ENCODE measurements at regions not wholly inside any gene's neighbourhood (a gene's known extent, or its start where the extent isn't known, plus 50 kb on each side); places are given as distances from the start of the nearest gene placed in this dataset.
A peak's percentile ranks its signal among the peaks of the same experiment; 100 is the strongest.

GRCh38 chr6:125480571-125480970 is 178.8 kb upstream of the HDDC2 start:
- DNase-seq (ENCODE audit: low spot score) = no peak
- in situ Hi-C loops (cut with HindIII; ENCODE audit: low sequenced_read_pairs) = no loop called here

- in situ Hi-C loops (cut with HindIII; ENCODE audit: low sequenced_read_pairs) = no loop called here
- no peak for DNase-seq (ENCODE audit: low spot score)
Observed at GRCh38 chr6:125481056-125481455, 179.3 kb upstream of the HDDC2 start.

GRCh38 chr6:125485757-125486156 is 184.0 kb upstream of the HDDC2 start:
- in situ Hi-C loops (cut with HindIII; ENCODE audit: low sequenced_read_pairs) = no loop called here
- no peak for DNase-seq (ENCODE audit: low spot score)

- peak; percentile 66 for DNase-seq (ENCODE audit: low spot score)
- in situ Hi-C loops (cut with HindIII; ENCODE audit: low sequenced_read_pairs) = no loop called here
Observed at GRCh38 chr6:125486881-125487280, 185.1 kb upstream of the HDDC2 start.

- in situ Hi-C loops (cut with HindIII; ENCODE audit: low sequenced_read_pairs) = no loop called here
- DNase-seq (ENCODE audit: low spot score) = no peak
Observed at GRCh38 chr6:125489579-125490285, 188.0 kb upstream of the HDDC2 start.

GRCh38 chr6:125491860-125492618 is 190.3 kb upstream of the HDDC2 start:
- in situ Hi-C loops (cut with HindIII; ENCODE audit: low sequenced_read_pairs) = no loop called here
- no peak for DNase-seq (ENCODE audit: low spot score)

GRCh38 chr6:125498606-125499005 is 196.8 kb upstream of the HDDC2 start:
- in situ Hi-C loops (cut with HindIII; ENCODE audit: low sequenced_read_pairs) = no loop called here
- no peak for DNase-seq (ENCODE audit: low spot score)

- DNase-seq (ENCODE audit: low spot score) = no peak
- in situ Hi-C loops (cut with HindIII; ENCODE audit: low sequenced_read_pairs) = no loop called here
Observed at GRCh38 chr6:125499535-125499934, 197.8 kb upstream of the HDDC2 start.

- no peak for DNase-seq (ENCODE audit: low spot score)
- in situ Hi-C loops (cut with HindIII; ENCODE audit: low sequenced_read_pairs) = no loop called here
Observed at GRCh38 chr6:125503181-125503580, 201.4 kb upstream of the HDDC2 start.

- in situ Hi-C loops (cut with HindIII; ENCODE audit: low sequenced_read_pairs) = no loop called here
- DNase-seq (ENCODE audit: low spot score) = peak; percentile 78
Observed at GRCh38 chr6:125507987-125508655, 206.4 kb upstream of the HDDC2 start.

GRCh38 chr6:125508793-125509192 is 207.0 kb upstream of the HDDC2 start:
- in situ Hi-C loops (cut with HindIII; ENCODE audit: low sequenced_read_pairs) = no loop called here
- no peak for DNase-seq (ENCODE audit: low spot score)

- in situ Hi-C loops (cut with HindIII; ENCODE audit: low sequenced_read_pairs) = no loop called here
- DNase-seq (ENCODE audit: low spot score) = no peak
Observed at GRCh38 chr6:125509477-125509876, 207.7 kb upstream of the HDDC2 start.

GRCh38 chr6:125510405-125510804 is 208.6 kb upstream of the HDDC2 start:
- in situ Hi-C loops (cut with HindIII; ENCODE audit: low sequenced_read_pairs) = no loop called here

GRCh38 chr6:125511809-125512396 is 210.1 kb upstream of the HDDC2 start:
- in situ Hi-C loops (cut with HindIII; ENCODE audit: low sequenced_read_pairs) = no loop called here

More at GRCh38 chr6:125510405-125510804, 208.6 kb upstream of the HDDC2 start:
- DNase-seq (ENCODE audit: low spot score) = no peak

GRCh38 chr6:125512621-125513020 is 210.9 kb upstream of the HDDC2 start:
- no peak for DNase-seq (ENCODE audit: low spot score)

More at GRCh38 chr6:125511809-125512396, 210.1 kb upstream of the HDDC2 start:
- DNase-seq (ENCODE audit: low spot score) = no peak

GRCh38 chr6:125513978-125514377 is 212.2 kb upstream of the HDDC2 start:
- no peak for DNase-seq (ENCODE audit: low spot score)
- in situ Hi-C loops (cut with HindIII; ENCODE audit: low sequenced_read_pairs) = no loop called here

More at GRCh38 chr6:125512621-125513020, 210.9 kb upstream of the HDDC2 start:
- in situ Hi-C loops (cut with HindIII; ENCODE audit: low sequenced_read_pairs) = no loop called here

GRCh38 chr6:125516644-125517043 is 214.9 kb upstream of the HDDC2 start:
- DNase-seq (ENCODE audit: low spot score) = no peak
- in situ Hi-C loops (cut with HindIII; ENCODE audit: low sequenced_read_pairs) = no loop called here

GRCh38 chr6:125519367-125519766 is 217.6 kb upstream of the HDDC2 start:
- in situ Hi-C loops (cut with HindIII; ENCODE audit: low sequenced_read_pairs) = no loop called here

GRCh38 chr6:125524356-125524755 is 222.6 kb upstream of the HDDC2 start:
- DNase-seq (ENCODE audit: low spot score) = no peak
- in situ Hi-C loops (cut with HindIII; ENCODE audit: low sequenced_read_pairs) = no loop called here

More at GRCh38 chr6:125519367-125519766, 217.6 kb upstream of the HDDC2 start:
- DNase-seq (ENCODE audit: low spot score) = no peak

Data from G401 (cell line).